Left renal cortex interstitium (tissue), 4 donors: ENCODE measurements at regions not wholly inside any gene's neighbourhood (a gene's known extent, or its start where the extent isn't known, plus 50 kb on each side); places are given as distances from the start of the nearest gene placed in this dataset.

Experiments
- DNase-seq, 4 donors: peaks; one replicate each; pipeline ENCODE4 v3.0.0-alpha.2; 2013; ENCODE audit warnings: low read depth in 4 of 4, low spot score in 2 of 4, missing footprints in 1 of 4

- DNase-seq, result no peak
Measured at GRCh38 chr10:111705021-111705420, 478.5 kb downstream of the GPAM start.

GRCh38 chr10:111706331-111706730 is 477.2 kb downstream of the GPAM start:
- DNase-seq, result no peak

GRCh38 chr10:111707076-111707475 is 476.5 kb downstream of the GPAM start:
- no peak for DNase-seq

GRCh38 chr10:111709603-111710002 is 474.0 kb downstream of the GPAM start:
- no peak for DNase-seq

- DNase-seq, result no peak
Measured at GRCh38 chr10:111716032-111716431, 467.5 kb downstream of the GPAM start.

GRCh38 chr10:111724121-111724520 is 459.4 kb downstream of the GPAM start:
- no peak for DNase-seq

GRCh38 chr10:111725050-111725449 is 458.5 kb downstream of the GPAM start:
- DNase-seq, result no peak

GRCh38 chr10:111732166-111732785 is 451.3 kb downstream of the GPAM start:
- no peak for DNase-seq

- DNase-seq, result no peak
Measured at GRCh38 chr10:111739125-111739873, 444.3 kb downstream of the GPAM start.

- no peak for DNase-seq
Measured at GRCh38 chr10:111739874-111740139, 443.8 kb downstream of the GPAM start.

- DNase-seq, result no peak
Measured at GRCh38 chr10:111745982-111746381, 437.6 kb downstream of the GPAM start.

- no peak for DNase-seq
Measured at GRCh38 chr10:111747751-111748150, 435.8 kb downstream of the GPAM start.

GRCh38 chr10:111748184-111748583 is 435.4 kb downstream of the GPAM start:
- DNase-seq, result no peak

- no peak for DNase-seq
Measured at GRCh38 chr10:111750165-111750849, 433.3 kb downstream of the GPAM start.

GRCh38 chr10:111756217-111757061 is 427.1 kb downstream of the GPAM start:
- peak in 2 of 4 donors; percentile 24 to 49 for DNase-seq

- DNase-seq, result no peak
Measured at GRCh38 chr10:111758593-111758992, 425.0 kb downstream of the GPAM start.

- DNase-seq, result no peak
Measured at GRCh38 chr10:111762114-111762513, 421.5 kb downstream of the GPAM start.

GRCh38 chr10:111765216-111765615 is 418.3 kb downstream of the GPAM start:
- DNase-seq, result no peak

GRCh38 chr10:111766464-111766863 is 417.1 kb downstream of the GPAM start:
- DNase-seq, result no peak

GRCh38 chr10:111767661-111768060 is 415.9 kb downstream of the GPAM start:
- DNase-seq, result no peak

- no peak for DNase-seq
Measured at GRCh38 chr10:111773950-111774349, 409.6 kb downstream of the GPAM start.
